Neural progenitor cell (in vitro differentiated cells): ENCODE measurements at regions not wholly inside any gene's neighbourhood (a gene's known extent, or its start where the extent isn't known, plus 50 kb on each side); places are given as distances from the start of the nearest gene placed in this dataset.

Source experiments
- CTCF ChIP-seq: fragments of 200-600 bp; sonication (generic); IDR thresholded peaks from 2 replicates; pipeline ENCODE4 v1.5.1; 2017; ENCODE audit warnings: antibody characterized with exemption, mild to moderate bottlenecking
- EZH2 ChIP-seq: fragments of 200-600 bp; sonication (generic); IDR thresholded peaks from 2 replicates; pipeline ENCODE4 v1.6.1; 2017; ENCODE audit warnings: antibody characterized with exemption, mild to moderate bottlenecking, moderate library complexity
- EZH2phosphoT487 ChIP-seq: fragments of 200-600 bp; sonication (generic); IDR thresholded peaks from 2 replicates; pipeline ENCODE4 v1.6.1; 2017; ENCODE audit warnings: antibody characterized with exemption

- no peak for TF ChIP-seq EZH2phosphoT487
- peak; percentile 35 for TF ChIP-seq CTCF
- no peak for TF ChIP-seq EZH2
Observed at GRCh38 chr1:181391301-181391900, 91.9 kb upstream of the CACNA1E start.
